Islet of Langerhans (tissue), 1 donor: ENCODE measurements at regions not wholly inside any gene's neighbourhood (a gene's known extent, or its start where the extent isn't known, plus 50 kb on each side); places are given as distances from the start of the nearest gene placed in this dataset.

Source experiments
- FAIRE-seq: peaks from one replicate; lab custom pipeline; 2011; peaks lifted over from hg19 to GRCh38; lab: Jason Lieb, UNC

DNA sequence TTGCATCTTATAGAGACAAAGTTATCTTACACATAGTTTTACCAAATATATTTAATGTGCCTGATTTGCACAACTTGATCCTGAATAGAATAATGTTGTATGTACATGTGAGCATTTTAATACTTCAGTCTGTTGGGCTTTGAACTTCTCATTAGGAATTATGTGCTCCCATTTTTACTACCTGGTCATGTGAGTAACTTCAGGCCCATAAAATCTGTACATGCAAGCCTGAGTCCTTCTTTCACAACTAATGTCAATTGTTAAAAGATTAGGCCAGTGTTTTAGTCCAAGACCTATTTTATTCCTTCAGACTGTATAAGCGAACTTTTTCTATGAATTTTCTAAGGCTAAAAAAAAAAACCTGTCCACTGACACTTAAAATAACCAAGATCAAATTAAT lies 715.4 kb downstream of the CDH8 start:
- no peak for FAIRE-seq

DNA sequence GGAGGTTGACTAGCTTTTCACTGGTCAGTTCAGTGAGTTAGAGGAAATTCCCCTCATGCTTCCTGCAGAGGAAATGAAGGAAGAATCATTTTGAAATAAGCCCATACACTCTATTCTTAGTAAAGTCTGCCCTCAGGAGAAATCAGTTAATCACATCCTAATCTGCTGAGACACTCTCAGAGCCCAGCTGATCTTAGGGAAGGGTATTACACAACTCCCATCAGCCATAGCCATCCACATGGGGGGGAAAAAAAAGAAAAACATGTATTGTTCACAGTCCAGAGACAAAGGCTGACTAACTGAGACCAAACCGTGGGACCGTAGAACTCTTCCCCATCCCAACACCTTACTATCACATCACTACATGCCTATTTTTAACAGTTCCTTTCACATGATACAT lies 722.3 kb downstream of the CDH8 start:
- no peak for FAIRE-seq

DNA sequence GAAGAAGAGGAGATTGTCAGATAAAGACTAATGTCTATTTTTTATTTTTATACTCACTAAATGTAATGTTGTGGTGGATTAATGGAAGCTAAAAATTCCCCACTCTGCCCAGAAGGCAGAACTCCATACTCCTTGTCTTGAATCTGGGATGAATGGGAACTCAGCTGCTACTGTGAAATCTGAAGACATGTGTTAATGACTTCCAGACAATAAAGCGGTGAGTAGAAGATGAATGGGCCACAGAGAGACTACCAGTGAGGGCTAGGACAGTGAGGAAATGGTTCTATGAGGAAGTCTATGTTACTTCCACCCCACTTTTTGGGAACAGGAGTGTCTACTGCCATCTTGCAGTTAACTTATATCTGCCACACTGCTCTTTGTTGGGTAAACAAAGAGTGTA lies 726.9 kb downstream of the CDH8 start:
- no peak for FAIRE-seq

DNA sequence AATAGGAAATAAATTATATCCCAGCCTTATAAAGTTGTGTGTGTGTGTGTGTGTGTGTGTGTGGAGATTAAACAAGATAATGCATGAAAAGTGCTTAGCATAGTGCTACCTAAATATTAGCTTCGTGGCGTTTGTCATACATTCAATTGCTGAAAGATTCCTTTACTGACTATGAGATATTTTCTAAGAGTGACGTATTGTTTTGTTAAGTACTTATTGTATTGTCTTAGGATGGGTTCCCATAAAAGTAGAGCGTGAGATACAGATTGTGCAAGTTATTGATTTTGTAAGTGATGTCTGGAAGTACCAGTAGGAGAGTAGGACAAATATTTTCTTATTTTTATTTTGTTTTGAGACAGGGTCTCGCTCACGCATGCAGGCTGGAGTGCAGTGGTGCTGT lies 730.0 kb downstream of the CDH8 start:
- FAIRE-seq: no peak

DNA sequence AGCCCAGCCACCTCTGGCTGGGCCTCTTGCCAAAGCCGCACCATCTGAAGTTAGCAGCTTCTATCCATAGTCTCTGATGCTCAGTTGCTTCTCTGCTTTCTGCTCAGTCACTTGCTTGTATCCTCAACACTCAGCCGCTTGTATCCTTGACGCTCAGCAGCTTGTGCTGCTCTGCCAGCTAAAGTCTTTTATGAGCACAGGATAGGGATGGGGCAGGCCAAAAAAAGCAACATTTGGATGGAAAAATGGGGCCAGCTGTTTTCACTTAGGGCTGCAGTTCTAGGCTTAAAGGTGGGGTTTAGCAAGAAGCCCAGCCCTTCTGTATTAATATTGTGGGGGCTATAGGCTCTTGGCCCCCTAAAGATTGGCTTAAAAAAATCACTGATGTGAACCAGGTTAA lies 739.4 kb downstream of the CDH8 start:
- no peak for FAIRE-seq

DNA sequence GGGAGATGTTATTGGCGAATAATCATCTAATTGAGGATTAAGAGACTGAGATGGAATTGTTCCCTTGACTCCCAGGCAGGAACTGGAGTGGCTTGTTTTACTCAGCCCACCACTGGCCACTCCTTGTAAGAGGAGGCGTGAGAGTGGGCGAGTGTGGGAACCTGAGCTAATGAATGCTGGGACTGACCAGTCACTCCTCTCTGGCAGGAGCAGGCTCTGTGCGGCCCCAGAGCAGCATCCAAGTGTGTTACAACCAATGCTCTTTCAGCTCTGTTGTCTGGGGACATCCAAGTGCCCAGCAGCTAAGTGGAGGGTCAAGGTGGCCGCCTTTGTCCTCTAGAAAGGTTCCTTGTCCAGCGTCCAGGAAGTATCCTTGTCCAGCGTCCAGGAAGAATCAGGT lies 739.9 kb downstream of the CDH8 start:
- FAIRE-seq: no peak

DNA sequence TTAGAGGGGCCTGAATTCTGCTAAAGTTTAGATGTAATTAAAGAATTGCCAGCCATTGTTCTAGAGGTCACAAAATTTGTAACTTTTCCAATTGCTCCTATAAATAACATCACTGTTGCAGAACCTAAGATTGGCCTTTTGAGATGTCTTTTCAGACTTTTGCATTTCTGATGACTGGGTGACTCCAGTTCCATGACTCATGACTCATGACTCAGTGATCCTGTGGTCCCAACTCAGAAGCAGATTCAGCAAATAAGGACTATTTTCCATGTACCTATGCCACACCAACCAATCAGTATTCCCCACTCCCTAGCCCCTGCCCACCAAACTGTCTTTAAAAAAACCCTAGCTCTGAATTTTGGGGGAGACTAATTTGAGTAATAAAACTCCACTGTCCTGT lies 740.9 kb downstream of the CDH8 start:
- FAIRE-seq: no peak

DNA sequence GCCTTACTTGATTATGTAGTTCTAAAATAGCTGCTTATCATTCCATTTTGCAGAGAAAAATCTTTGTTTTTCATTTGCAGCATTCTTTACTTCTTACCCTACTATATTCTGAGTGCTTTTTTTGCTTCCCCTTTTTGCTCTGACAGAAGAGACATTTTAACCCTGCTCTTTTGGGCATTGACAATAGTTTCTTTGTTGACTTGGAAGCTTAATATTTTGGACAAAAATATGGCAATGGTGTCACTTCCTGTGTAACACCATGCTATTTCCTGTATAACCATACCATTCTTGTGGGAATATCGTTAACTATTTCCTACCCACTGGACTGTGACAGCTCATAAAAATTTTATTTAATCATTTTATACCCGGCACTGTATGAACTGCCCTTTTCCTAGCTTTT lies 747.1 kb downstream of the CDH8 start:
- no peak for FAIRE-seq

DNA sequence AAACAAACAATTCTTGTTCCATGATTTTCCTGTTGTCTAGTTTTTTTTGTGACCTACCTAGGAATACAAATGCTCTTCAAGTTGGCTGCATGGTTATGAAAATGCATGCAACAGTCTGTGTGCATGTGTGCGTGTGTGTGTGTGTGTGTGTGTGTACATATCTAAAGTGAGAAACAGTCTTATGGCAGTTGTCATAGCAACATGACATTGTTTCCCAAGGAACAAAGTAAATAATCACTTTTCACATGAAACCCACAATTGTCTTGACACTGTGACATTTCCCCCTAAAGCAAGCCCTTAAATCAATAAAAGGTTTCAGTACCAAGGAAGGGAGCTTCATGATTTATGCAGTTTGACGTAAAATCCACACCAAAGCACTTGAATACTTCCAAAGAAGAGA lies 758.4 kb downstream of the CDH8 start:
- FAIRE-seq: no peak

DNA sequence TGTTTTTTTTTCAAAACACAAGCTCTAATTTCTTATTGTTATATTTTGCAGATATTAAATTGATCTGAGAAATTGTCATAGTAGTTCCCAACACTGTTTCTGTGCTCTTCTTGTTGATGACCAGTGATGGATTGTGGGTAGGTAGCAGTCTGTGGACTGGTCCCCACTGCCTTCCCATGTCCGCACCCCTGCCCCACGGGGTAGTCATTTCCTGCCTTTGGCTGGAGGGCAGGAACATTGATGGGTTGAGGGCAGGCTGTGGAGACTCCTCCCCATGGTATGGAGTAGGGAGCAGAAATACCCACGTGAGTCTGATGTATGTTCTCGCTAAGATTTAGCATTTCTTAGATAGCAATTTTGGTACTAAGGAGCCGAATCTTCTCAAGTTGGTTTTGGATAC lies 762.0 kb downstream of the CDH8 start:
- no peak for FAIRE-seq

DNA sequence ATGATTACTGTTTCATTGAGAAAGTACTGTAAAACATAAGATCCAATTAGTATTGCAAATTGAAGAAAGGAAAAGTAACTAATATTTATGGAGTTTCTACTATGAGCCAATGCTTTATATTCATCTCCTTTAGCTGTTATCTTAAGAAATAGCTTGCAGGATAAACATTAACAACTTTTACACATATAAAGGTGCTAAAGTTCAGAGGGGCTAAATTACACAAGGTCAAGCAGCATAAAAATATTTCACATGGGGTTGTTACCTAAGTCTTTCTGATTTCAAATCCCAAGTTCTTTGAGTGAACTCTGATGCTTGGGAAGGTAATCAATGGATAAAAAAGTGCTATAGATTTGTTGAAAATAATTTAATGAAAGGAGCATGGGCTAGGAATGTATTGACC lies 765.5 kb downstream of the CDH8 start:
- FAIRE-seq: no peak

DNA sequence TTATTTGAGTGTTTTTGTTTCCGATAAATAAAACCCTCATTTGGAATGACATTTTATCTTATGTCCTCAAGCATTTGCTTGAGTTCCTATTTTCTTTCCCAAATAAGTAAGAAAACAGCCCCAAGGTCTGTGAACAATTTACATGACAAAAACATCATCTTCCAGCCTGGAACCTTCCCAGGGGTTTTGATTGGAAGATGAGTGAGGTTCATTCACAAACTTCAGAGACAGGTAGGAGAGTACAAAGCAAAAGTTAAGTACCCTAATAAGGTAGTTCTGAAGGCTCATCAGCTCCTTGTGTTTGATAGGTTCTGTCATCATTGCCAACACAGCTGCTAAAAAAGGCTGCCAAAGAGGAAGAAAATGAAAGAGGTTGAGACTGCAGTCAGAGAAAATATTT lies 772.8 kb downstream of the CDH8 start:
- no peak for FAIRE-seq

DNA sequence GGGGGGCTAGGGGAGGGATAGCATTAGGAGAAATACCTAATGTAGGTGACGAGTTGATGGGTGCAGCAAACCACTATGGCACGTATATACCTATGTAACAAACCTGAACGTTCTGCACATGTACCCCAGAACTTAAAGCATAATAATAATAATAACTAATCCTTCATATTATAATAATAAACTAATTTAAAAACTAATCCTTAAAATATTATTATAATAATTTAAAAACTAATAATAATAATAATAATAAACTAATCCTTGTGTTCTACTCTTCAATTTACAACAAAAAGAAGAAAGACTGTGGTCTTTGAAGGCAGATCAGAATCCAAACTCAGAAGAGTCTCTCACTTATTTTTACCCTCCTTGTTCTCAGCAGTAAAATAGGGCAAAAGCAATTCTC lies 774.9 kb downstream of the CDH8 start:
- no peak for FAIRE-seq

DNA sequence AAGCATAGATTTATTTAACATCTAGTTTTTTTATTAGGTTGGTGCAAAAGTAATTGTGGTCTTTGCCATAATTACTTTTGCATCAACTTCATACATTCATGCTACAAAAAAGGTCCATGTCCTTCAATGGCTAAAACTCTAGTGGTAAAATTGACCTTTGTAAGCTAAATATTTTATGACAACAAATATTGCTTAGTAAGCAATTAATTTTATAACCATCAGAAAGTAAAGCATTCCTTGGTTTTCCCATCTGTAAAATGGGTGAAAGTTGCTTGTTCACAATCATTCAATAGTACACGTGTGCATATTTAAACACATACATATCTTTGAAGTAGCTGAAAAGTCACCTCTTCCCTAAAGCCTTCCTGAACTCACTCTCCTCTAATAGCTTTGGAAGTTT lies 789.6 kb downstream of the CDH8 start:
- FAIRE-seq: no peak

DNA sequence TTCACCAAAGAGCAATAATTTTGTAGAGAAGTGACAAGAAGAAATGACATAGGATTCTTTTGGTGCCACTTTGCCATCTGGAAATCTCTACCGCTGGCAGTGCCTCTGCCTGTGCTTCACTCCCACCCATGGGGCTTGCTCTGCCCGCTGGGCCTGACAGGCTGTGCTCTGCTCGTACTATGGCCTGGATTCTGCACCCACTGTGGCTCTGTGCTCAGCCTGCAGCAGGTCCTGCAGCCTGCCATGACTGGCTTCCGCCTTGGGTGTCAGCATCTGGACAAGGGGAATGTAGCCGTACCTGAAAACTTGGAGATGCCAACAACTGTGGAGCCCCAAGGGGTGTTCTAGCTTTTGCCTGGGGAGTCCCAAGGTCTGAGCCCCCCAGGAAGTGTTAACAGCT lies 792.3 kb downstream of the CDH8 start:
- FAIRE-seq: no peak

DNA sequence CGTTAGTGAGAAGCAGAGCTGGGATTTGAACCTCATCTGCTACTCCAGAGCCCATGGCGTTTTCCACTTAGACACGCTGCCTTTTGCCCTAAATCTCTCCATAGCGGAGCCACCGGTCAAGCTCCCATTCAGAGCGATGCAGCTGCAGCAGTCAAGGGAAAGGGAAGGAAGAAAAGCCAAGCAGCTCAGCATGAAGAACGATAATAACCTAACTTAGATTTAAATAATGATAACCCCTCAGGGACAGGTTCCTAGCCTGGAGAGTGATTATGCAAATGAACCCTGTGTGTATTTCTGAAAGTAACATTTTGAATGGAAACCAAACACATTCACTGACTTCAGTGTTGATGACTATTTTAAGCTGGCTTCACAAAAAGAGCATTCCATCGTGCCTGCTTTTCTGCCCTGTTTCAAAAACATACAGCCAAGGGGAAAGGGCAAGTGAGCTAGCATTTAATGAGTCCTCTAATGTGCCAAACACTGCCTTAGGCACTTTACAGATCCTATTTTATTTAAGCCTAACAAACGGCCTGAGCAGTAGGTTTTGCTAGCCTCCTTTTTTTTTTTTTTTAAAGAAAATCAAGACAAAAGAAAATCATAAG lies 798.3 kb downstream of the CDH8 start:
- FAIRE-seq: no peak

DNA sequence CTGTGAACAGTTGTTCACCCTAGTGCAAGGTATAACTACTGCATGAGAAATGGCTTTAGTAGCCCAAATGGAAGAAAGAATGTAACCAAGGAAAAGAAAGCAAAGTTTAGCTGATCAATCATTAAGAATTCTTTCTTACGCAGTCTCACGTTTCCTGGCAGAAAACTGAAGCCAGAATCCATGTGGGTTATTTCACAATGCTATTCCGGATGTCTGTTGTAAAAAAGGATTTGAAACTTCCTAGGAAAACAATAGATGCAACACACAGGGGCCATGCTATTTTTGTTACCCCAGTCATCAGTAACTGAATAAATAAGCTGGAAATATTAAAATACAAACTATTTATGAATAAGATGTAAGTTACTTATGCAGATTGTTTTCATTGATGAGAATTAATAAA lies 802.5 kb downstream of the CDH8 start:
- FAIRE-seq: no peak

DNA sequence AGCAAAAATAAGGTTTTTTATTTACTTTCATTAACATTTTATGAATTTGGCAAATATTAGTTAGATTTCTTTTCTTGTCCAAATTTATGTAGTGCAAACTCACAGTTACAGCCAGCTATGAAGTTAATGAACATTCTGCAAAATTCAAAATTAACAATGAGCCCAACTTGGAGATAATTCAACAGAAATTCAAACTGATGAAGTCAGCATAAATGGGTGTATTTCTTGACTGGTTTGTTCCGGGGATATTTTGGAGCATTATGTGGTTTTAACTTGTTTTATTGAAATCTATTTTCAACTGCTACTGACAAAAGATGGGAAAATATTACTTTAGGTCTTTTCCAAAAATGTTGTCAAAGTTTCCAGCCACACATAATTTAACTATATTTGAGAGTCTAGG lies 807.9 kb downstream of the CDH8 start:
- no peak for FAIRE-seq

DNA sequence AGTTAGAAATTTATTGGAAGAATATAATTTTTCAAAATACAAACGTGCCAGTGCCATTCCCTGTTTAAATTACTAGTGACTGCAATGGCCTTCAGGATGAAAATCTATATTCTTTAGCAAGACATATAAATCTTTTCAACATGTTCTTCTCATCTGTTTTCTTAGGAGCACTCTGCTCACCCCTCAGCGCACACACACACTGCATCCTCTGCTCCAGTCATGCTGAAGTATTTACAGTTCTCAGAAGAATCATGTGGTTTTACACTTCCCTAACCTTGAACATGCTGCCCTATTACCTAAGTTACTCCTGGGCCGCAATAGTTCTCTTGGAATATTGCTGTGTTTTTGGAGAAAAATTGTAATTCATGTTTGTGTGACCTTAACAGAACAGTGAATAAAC lies 820.6 kb downstream of the CDH8 start:
- no peak for FAIRE-seq

DNA sequence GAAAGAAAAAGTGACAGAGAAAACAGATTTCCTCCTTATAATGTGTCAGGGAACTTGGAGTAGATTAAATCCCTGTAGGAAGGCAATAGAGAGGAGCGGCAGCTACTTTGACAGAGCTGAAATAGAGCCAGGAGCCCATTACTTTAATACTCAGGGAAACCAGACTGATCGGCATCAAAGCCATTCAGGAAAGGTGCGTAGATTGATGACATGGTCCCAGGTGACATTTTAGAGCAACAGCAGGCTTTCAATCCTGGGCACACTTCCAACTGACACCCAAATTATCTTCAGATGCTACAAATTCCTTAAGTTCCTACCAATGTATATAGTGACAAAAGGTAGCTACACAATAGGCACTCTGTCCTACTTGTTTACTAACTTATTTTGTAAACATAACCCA lies 821.5 kb downstream of the CDH8 start:
- no peak for FAIRE-seq

DNA sequence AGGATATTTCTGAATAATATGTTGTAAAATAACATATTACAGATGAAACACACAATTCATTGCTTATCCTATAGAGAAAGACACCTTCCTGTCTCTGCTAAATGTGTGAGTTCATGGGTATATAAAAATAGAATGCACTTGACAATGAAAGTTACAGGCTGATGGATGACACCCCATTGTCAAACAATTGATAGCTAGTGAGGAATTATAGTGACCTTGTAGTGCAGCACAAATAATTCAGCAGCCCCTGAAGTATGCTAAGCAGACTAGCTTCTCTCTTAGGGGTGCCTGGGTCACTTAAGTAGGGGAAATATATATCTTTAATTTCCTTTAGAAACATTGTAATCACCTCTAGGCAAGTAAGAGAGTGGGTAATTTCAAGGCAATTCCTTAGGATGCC lies 826.2 kb downstream of the CDH8 start:
- FAIRE-seq: no peak

DNA sequence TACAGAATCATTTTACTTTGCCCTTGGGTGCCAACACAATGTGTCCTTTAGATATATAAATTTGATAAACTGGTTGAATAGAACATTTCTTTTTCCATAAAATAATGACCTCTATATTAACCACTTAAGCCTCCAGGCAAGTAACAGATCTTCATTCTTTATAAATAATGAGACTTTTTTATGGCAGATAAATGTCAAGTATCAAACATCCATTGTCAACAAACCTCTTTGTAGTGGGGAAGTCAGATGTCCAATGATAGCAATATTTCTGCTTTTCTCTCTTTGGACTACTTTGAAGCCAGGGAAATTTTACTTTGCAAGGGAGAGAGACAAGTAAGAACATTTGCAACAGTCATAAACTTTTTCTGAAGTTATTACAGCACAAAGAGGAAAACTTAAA lies 841.2 kb downstream of the CDH8 start:
- no peak for FAIRE-seq

DNA sequence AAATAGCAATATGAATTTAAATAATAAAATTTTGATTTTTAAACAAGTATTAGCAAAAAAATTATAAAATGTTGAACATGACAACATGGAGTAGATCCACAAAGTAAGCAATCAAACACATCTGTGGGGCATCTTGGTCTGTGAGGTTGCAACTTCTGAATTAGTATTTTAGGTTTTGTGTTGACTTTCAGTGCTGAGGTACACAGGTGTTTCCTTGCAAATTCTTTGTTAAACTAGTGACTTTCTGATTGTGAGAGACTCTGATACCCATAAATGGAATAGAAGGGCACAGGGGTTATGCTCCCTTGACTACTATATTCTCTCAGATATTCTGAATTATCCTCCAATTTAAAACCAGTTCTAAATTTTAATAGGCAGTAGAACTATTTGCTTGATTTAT lies 841.7 kb downstream of the CDH8 start:
- no peak for FAIRE-seq

DNA sequence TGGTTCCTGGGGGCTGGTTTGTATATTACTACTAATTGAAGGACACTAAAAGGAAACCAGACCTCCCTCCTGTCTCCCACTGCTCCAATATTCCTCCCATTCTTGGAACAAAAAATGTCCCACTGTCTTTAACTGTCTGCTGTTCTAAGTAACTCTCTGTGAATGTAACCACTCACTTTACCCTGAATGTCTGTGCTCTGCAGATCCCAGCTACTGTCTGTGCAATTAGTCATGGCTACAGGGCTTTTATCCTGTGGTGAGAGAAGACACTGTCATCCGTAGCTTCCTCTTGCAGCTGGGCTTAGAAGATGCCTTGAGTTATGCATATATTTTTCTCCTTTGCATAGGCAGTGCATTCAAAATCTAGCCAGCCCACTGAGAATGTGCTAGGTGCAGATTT lies 853.8 kb downstream of the CDH8 start:
- no peak for FAIRE-seq

DNA sequence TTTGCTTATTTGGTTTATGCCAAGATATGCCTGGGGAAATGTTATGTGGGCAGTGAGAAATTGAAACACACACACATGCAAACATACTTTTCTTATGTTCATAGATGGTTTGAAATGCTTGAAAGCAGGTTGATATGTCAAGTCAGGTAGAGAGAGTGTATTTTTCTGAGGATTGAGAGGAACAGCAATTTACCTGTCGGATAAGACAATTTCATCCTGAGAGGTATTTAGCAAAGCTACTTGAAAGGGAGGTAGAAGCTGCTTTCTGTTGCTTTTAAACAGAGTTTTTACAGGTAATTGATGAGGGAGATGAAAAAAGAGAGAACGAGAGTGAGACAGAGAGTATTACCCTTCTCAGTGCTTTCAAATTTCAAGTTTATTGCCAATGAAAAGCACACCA lies 854.3 kb downstream of the CDH8 start:
- no peak for FAIRE-seq
